Adrenal gland (tissue), 9 donors: ENCODE measurements at regions not wholly inside any gene's neighbourhood (a gene's known extent, or its start where the extent isn't known, plus 50 kb on each side); places are given as distances from the start of the nearest gene placed in this dataset.

Experiments used
- DNase-seq, 7 donors: peaks; one replicate each; pipeline ENCODE4 v3.0.0-alpha.2; 2019 to 2020
- H3K27ac ChIP-seq, 5 donors: fragments of 200-600 bp; sonication (generic) in 4 of 5; 1 replicate in 3 of 5; 2 replicates in 2 of 5; pipeline versions ENCODE4 v1.5.1 to v1.8.0; 2016 to 2020; ENCODE audit warnings: mild to moderate bottlenecking in 1 of 5
- H3K27me3 ChIP-seq: fragments of 200-600 bp; 2 replicates; pipeline ENCODE4 v1.8.0; 2021
- H3K36me3 ChIP-seq, 2 donors: fragments of 200-600 bp; replicated peaks in 1 of 2; 1 replicate in 1 of 2; 2 replicates in 1 of 2; pipeline versions ENCODE4 v1.5.1 to v1.8.0; 2018 to 2022
- H3K4me1 ChIP-seq, 2 donors: fragments of 200-600 bp; replicated peaks in 1 of 2; 1 replicate in 1 of 2; 2 replicates in 1 of 2; pipeline versions ENCODE4 v1.5.1 to v1.8.0; 2018 to 2021
- H3K4me3 ChIP-seq, 4 donors: fragments of 200-600 bp; sonication (generic) in 3 of 4; one replicate each; pipeline ENCODE4 v1.5.1; 2016 to 2018
- H3K9me3 ChIP-seq, 3 donors: fragments of 200-600 bp; sonication (generic) in 1 of 3; replicated peaks in 1 of 3; 1 replicate in 2 of 3; 2 replicates in 1 of 3; pipeline versions ENCODE4 v1.5.1 to v1.8.0; 2016 to 2021
- POLR2A ChIP-seq, 2 donors: fragments of 450-650 bp; IDR thresholded peaks; one replicate each; pipeline ENCODE4 v1.6.1; 2017; ENCODE audit warnings: antibody characterized with exemption in 2 of 2, mild to moderate bottlenecking in 2 of 2, moderate library complexity in 1 of 2
- WGBS, 4 donors: extraction: QIAGEN DNeasy Blood & Tissue Kit in 2 of 4; methylation state at CpG; one replicate each; pipeline versions ENCODE4 v1.1.5 to v1.1.7; 2013 to 2017; 5-methylcytosine and 5-hydroxymethylcytosine counted together
- intact Hi-C, 2 donors: fragments of 100-400 bp; cut with DNase I; formaldehyde crosslinking; loops; one replicate each; pipeline versions ENCODE4 v1.14.1 to v1.15.0; 2022 to 2023
- TF ChIP-seq, protein P1 (sequence below), 6 experiments: fragments of 450-650 bp in 4 of 6; fragments of 200-600 bp in 2 of 6; sonication (generic) in 1 of 6; IDR thresholded peaks; 1 replicate in 5 of 6; 2 replicates in 1 of 6; pipeline versions ENCODE4 v1.5.1 to v1.8.0; 2016 to 2021; ENCODE audit warnings: antibody characterized with exemption in 6 of 6, mild to moderate bottlenecking in 2 of 6, moderate library complexity in 1 of 6
- donor health status: healthy with polysubstance abuse.
- donor health status: Bipolar disorder and iron deficiency.
- donor health status: DM: yes; HTN: yes; CAD: no.
- donor health status: DM: no; HTN: no; CAD: no.
- donor health status: DM: no; HTN: no; CAD: no.

DNA sequence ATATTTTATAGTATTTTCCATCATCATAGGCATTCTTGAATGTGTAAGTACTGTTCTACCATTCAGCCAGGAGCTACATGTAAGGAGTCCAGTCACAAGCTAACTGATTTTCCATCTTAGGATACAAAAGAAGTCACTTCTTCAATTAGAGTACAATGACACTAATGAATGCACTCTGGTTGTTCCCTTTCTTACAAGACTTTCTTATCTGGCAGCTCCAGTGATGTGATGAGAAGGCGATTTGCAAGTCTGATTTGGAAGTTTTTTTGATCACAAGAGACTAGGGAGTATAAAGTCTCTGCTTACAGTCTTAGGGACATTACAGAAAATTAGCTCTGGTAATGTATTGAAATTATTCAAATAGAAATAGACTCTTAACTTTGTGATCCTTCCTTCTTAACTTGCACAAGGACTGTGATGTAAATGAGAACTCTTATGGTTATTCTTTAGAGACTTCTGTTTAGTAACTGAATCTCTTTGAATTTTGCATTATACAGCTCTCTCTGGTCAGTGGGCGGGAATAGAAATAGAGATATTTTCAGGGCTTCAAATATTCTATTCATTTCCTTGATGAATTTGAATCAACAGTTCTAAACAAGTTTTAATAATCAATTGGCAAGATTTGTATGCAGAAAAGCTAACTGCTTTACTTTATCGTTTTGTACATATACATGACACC, 130.4 kb upstream of the CDH6 start:
- Histone ChIP-seq H3K4me1 (no peaks in the 10 kb centered on the region), H3K4me3 (no peak overlapping the region), H3K27me3 (no peaks in the 10 kb centered on the region), H3K36me3 (no peaks in the 10 kb centered on the region), H3K9me3 (no peaks in the 10 kb centered on the region), H3K27ac (no peak overlapping the region)
- intact Hi-C loops = no loop called here
- no peak for DNase-seq
- WGBS, 4 donors = 61 to 66% (median 63%) methylated on average over 3 of the region's 3 CpGs
- TF ChIP-seq POLR2A (IDR thresholded peaks at IDR 0.05) = no peak
- TF ChIP-seq, protein P1, sequence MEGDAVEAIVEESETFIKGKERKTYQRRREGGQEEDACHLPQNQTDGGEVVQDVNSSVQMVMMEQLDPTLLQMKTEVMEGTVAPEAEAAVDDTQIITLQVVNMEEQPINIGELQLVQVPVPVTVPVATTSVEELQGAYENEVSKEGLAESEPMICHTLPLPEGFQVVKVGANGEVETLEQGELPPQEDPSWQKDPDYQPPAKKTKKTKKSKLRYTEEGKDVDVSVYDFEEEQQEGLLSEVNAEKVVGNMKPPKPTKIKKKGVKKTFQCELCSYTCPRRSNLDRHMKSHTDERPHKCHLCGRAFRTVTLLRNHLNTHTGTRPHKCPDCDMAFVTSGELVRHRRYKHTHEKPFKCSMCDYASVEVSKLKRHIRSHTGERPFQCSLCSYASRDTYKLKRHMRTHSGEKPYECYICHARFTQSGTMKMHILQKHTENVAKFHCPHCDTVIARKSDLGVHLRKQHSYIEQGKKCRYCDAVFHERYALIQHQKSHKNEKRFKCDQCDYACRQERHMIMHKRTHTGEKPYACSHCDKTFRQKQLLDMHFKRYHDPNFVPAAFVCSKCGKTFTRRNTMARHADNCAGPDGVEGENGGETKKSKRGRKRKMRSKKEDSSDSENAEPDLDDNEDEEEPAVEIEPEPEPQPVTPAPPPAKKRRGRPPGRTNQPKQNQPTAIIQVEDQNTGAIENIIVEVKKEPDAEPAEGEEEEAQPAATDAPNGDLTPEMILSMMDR (IDR thresholded peaks at IDR 0.05) = no peak

DNA sequence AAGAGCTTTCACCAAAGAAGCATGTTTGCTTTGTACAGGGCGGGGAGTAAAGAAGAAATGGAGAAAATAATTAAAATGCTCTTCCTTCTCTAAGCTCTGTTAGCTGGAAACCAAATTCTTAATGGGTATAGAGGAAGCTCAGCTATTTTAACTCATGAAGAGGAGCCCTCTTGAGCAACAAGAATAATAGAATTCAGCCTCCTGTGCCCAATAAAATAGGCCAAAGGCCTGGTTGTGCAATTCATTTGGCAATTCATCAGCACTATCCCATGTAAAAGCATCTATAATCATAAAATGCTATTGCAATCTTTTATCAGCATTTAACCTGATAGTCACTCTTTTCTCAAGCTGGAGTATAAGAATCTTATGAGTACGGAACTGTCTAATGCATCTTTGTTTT, 133.6 kb upstream of the CDH6 start:
- H3K36me3 ChIP-seq = no peaks in the 10 kb centered on the region
- intact Hi-C loops = no loop called here
- no peaks in the 10 kb centered on the region for H3K4me1 ChIP-seq
- no peak overlapping the region for H3K4me3 ChIP-seq
- TF ChIP-seq POLR2A (IDR thresholded peaks at IDR 0.05) = no peak
- TF ChIP-seq, protein P1 (IDR thresholded peaks at IDR 0.05) = no peak
- WGBS, 4 donors = 76 to 83% (median 79%) methylated on average over 2 of the region's 2 CpGs
- no peak overlapping the region for H3K27ac ChIP-seq
- no peaks in the 10 kb centered on the region for H3K27me3 ChIP-seq
- DNase-seq = no peak
- H3K9me3 ChIP-seq = no peaks in the 10 kb centered on the region

DNA sequence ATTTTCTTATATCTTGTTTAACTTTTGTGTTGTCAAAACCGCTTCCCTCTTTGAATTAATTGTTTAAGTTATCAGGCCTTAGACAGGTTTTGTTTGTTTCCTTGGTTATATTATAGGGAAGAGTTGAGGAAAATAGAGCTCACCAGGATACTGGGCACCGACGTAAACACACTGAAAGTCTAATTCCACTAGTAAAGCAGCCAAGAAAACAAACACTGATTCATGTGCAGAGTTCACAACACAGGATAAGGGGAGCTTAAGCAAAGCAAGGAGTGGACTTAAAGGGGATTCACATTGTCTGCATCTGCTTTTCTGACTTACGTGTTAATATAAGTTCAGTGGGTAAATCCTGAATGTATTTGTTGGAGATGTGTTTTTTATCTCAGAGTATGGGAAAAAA, 139.0 kb upstream of the CDH6 start:
- no peak for TF ChIP-seq POLR2A (IDR thresholded peaks at IDR 0.05)
- TF ChIP-seq, protein P1 (IDR thresholded peaks at IDR 0.05) = no peak
- H3K27me3 ChIP-seq = no peaks in the 10 kb centered on the region
- intact Hi-C loops = no loop called here
- H3K4me1 ChIP-seq = no peaks in the 10 kb centered on the region
- no peak overlapping the region for H3K4me3 ChIP-seq
- H3K36me3 ChIP-seq = no peaks in the 10 kb centered on the region
- no peaks in the 10 kb centered on the region for H3K9me3 ChIP-seq
- no peak overlapping the region for H3K27ac ChIP-seq
- DNase-seq = no peak
- WGBS, 4 donors = 53 to 67% (median 59%) methylated on average over 4 of the region's 4 CpGs

DNA sequence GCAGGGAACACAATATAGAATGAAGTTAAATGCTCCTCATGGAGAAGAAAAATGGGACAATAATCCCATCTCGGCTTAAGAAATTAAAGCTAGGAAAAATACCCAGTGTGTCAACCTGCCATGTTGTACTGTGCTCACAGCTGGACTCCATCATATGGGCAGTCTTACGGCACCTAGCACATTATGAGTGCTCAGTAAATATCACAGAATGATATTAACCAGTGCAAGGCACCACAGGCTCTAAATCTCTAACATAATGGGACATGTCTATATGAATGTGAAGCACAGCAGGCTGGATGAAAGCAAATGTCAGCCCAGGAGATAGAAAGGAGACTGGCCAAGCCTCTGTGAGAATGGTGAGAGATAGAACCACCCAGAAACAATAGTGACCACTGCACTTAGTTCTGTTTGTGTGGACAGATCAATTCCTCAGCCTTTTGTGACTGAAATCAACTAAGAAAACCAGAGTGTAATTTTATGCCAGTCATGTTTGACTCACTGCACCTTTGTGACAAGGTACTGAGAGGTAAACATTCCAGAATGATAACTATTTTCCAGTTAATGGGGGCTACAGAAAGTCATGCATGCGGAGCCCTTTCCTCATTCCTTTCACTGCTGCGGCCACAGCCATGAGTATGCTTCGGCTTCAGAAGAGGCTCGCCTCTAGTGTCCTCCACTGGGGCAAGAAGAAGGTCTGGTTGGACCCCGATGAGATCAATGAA, 140.4 kb upstream of the CDH6 start:
- H3K4me3 ChIP-seq = no peak overlapping the region
- intact Hi-C loops = no loop called here
- no peak for DNase-seq
- H3K27me3 ChIP-seq = no peaks in the 10 kb centered on the region
- no peaks in the 10 kb centered on the region for H3K9me3 ChIP-seq
- WGBS, 4 donors = 81 to 89% (median 85%) methylated on average over 7 of the region's 7 CpGs
- H3K27ac ChIP-seq = no peak overlapping the region
- TF ChIP-seq, protein P1 (IDR thresholded peaks at IDR 0.05) = no peak
- TF ChIP-seq POLR2A (IDR thresholded peaks at IDR 0.05) = no peak
- no peaks in the 10 kb centered on the region for H3K36me3 ChIP-seq
- no peaks in the 10 kb centered on the region for H3K4me1 ChIP-seq
